Left renal pelvis (tissue), 4 donors: ENCODE measurements at regions not wholly inside any gene's neighbourhood (a gene's known extent, or its start where the extent isn't known, plus 50 kb on each side); places are given as distances from the start of the nearest gene placed in this dataset.
"Not testable (repeated sequence)": the region's sequence is repeated elsewhere in the genome, so short reads cannot be mapped to it uniquely, and the experiment has no call there.

Source experiments
- DNase-seq, 4 donors: peaks; one replicate each; pipeline ENCODE4 v3.0.0-alpha.2; 2013; ENCODE audit warnings: low read depth in 4 of 4, low spot score in 3 of 4

DNA sequence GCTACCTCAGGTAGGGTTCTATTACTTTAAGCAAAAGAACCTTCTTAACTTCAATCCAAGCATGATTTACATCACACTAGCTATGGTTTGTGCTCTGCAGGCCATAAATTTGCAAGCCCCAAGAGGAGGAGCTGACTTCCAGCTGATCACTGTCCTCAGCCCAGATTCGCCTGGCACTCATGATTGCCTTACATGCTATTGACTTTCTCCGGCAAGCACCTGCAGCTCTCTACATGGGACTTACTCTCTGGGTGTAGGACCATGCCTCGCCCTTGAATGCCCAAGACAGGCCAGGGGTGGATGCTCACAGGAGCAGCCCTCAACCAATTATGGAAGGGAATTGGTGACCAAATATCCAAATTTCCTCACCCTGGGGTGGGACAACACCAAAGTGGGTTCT is 99.8 kb downstream of the ESM1 start:
- no peak for DNase-seq

DNA sequence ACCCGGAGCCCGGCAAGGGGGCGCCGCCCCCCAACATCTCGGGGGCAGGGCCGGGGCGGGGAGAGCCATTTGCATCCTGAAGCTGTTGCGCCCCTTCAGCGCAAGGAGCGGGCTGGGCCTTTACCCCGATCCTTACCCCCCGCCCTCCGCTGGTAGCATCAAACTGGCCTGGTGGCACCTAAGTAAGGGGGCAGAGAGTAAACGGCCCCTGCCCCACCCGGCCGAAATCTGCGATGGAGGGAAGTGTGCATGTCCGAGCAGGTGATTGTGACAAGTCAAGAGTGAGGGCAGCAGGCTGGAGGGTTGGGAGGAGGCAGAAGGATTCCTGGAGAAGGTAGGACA is 101.2 kb downstream of the ESM1 start:
- DNase-seq, result no peak

DNA sequence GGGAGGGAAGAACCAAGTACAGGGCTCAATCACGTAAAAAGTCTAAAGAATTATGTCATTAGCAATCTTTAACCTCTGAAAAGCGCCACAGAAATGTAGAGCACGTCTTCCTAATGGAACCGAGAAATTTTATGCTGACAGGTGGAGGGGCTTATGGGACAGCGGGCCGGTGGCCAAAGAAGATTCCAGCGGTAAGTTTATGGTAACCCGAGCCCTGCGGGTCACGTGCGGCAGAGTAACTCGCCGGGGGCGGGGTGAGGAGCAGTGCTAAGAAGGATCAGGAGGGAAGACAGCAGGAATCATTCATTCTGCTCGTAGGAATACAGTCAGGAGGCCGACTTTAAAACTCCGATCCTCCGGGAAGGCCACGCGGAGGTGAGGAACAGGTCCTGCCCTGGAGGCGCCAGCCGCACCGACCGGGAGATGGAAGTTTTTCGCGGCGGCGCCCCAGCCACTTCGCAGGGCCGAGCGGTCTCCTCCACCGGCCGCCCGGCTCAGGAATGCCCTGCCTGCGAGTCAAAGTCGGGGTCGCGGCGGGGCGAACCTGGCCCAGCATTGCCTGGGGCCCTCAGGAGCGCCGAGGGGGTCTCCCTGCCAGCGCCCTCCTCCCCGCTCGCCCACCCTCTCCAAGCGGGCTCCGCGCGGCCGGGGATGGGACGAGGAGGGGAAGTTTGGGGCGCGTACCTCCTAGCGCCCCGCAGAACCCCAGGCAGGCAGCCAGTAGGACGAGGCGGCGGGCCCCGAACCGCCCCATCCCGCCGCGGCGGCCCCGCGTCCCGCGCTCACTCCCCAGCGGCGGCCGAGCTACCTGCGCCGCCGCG is 101.8 kb downstream of the ESM1 start:
- peak in 2 of 4 donors; percentile 51 to 68 for DNase-seq

- DNase-seq, result no peak
Observed at GRCh38 chr5:54882841-54883240, 102.6 kb downstream of the ESM1 start.

- no peak for DNase-seq
Observed at GRCh38 chr5:54882101-54882500, 103.3 kb downstream of the ESM1 start.

GRCh38 chr5:54881286-54882005 is 103.9 kb downstream of the ESM1 start:
- DNase-seq, result no peak

DNA sequence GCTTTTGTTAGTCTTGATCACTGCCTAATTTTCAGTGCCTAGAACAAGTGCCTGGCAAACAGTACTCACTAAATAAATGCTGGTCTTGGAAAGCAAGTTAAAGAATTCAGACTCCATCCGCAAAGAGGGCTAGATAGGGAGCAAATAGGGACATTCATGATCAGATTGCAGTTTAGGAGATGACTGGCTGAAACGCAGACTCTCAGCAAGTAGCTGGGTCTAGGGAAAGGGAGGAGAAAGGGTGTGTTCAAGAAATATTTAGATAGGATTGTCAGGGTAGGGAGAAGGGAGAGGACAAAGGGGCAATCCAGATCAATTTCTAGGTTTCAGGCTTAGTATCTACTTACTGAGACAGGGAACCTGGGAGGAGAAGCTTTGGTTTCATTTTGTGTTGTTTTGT is 108.4 kb downstream of the ESM1 start:
- no peak for DNase-seq

DNA sequence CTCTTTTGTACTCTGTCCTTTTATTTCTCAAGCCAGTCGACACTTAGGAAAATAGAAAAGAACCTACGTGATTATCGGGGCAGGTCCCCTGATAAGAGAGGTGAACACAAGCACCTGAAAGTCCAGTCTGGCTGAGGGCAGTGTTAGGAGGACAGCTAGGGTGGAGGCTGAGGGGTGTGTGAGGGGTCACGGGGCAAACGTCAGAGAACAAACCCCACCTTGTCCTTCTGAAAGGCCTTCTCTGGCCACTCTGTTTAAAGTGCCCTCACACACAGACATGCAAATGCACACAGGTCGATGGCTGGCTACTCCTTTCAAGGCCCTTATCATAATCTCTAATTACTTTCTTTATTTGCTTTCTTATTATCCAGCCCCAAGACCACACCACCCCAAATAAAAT is 108.8 kb downstream of the ESM1 start:
- DNase-seq, result no peak

DNA sequence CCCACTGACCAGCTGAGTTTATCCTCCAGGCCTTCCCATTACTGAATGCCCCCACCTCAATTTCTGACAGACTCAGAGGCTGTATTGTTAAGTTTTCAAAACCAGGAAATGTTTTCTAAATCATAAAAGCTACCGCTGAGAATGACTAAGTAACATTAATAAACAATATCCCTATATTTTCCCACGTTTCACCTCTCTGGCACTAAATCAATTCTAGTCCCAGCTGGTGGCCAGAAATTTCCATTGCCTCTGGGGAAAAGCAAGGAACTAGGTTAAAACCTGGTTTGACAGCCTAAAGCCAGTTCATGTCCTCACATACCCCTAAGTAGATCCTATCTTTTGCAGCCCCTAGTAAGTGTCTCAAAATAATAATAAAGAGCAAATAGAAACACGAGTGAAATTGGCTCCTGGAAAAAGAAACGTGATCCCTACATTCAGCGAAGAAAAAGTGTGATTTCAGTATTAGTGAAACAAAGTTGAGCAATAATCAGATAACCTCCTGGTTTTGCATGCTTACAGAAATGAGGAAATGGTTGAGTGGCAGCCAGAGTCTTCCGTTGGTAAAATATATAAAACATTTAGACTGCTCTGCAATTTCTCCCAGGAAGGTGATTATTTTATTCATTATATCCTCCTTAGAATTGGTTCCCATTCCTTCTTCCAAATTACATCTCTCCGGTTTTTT is 110.9 kb downstream of the ESM1 start:
- no peak for DNase-seq

DNA sequence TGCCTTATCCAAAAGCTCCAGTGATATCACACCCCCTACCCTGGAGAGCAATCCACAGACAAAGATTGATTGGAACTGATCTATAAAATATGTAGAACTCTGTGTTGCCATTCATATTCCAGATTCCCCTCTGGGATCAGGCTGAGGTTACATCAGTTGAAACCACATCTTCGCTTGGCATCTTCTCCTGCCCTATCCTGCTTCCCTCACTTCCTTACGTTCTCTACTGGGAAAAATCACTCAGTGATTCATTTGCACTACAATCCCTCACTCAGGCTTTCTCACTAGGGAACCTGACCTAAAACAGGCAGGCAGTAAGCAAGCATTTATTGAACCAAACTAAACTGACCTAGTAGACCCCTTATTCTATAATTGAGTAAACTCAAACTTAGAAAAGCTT is 111.7 kb downstream of the ESM1 start:
- DNase-seq, result no peak

- no peak for DNase-seq
Observed at GRCh38 chr5:54872810-54873209, 112.6 kb downstream of the ESM1 start.

DNA sequence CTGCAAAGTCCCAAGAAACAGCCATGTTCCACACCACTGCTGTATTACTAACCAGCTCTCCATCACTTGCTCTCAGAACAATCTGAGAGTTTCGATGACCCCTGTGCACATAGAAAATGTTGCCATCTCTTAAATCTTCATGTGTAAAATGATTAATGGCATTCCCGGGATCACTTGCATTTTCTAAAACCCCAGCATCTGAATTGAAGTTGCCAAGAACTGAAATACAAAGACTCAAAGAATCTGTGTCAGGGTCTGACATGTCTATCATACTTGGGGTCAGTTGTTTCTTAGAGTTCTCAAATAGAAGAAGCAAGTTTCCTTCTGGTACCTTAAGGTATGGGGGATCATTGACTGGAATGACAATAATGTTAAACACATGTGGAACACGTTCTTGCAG is 115.1 kb downstream of the ESM1 start:
- no peak for DNase-seq

DNA sequence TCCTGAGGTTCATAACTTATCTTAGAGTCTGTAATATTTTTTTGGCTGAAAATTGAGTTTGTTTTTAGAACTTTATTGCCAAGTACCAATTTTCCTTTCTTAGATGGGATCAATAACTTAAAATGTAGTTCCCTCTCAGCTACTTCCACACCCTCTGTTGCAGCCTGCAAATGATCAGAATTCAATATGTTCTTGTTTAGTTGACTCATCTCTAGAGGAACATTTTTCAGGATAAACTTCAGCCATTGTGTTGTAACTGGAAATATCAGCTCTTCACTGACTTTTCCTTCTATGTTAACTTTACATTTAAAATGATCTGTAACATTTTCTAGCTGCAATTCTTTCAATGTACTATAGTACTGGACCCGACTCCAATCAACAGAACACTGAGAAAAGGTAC is 115.7 kb downstream of the ESM1 start:
- DNase-seq, result no peak

- no peak for DNase-seq
Observed at GRCh38 chr5:54868511-54869483, 116.6 kb downstream of the ESM1 start.

- DNase-seq, result peak in 2 of 4 donors; percentile 41 to 48
Observed at GRCh38 chr5:54867310-54867944, 118.0 kb downstream of the ESM1 start.

DNA sequence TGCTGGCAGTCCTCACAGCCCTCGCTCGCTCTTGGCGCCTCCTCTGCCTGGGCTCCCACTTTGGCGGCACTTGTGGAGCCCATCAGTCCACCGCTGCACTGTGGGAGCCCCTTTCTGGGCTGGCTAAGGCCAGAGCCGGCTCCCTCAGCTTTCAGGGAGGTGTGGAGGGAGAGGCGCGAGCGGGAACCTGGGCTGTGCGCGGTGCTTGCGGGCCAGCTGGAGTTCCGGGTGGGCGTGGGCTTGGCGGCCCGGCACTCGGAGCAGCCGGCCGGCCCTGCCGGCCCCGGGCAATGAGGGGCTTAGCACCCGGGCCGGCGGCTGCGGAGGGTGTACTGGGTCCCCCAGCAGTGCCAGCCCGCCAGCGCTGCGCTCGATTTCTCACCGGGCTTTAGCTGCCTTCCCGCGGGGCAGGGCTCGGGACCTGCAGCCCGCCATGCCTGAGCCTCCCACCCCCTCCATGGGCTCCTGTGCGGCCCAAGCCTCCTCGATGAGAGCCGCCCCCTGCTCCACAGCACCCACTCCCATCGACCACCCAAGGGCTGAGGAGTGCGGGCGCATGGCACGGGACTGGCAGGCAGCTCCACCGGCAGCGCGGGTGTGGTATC is 120.4 kb downstream of the ESM1 start:
- DNase-seq, result not testable (repeated sequence)

- DNase-seq, result no peak
Observed at GRCh38 chr5:54862036-54862435, 123.4 kb downstream of the ESM1 start.

- DNase-seq, result no peak
Observed at GRCh38 chr5:54861212-54861894, 124.0 kb downstream of the ESM1 start.

GRCh38 chr5:54860321-54860720 is 125.1 kb downstream of the ESM1 start:
- DNase-seq, result no peak
